ENCODE measurements at regions not wholly inside any gene's neighbourhood (a gene's known extent, or its start where the extent isn't known, plus 50 kb on each side); places are given as distances from the start of the nearest gene placed in this dataset.

GRCh38 chr6:82741325-82741995, 324.2 kb downstream of the UBE3D start:
- intact Hi-C loops (cut with micrococcal nuclease), result no loop called here
- DNase-seq, result no peak
- Histone ChIP-seq H3K79me2 (ENCODE audit: insufficient read depth, low read length) (no peaks in the 10 kb centered on the region), H3K9me3 (replicated peaks in 1 of 2; ENCODE audit: control insufficient read depth in 1 of 2, insufficient read depth in 1 of 2, low read length in 2 of 2) (no peaks in the 10 kb centered on the region), H3K9ac (ENCODE audit: insufficient read depth, low read length, poor library complexity, severe bottlenecking) (no peak overlapping the region), H3K36me3 (replicated peaks in 1 of 2; ENCODE audit: control insufficient read depth in 1 of 2, insufficient read depth in 2 of 2, low read length in 2 of 2) (no peaks in the 10 kb centered on the region), H3K27me3 (ENCODE audit: control insufficient read depth in 2 of 2, insufficient read depth in 2 of 2, low read length in 2 of 2) (no peaks in the 10 kb centered on the region), H4K20me1 (ENCODE audit: insufficient read depth, low read length) (no peaks in the 10 kb centered on the region), H3K4me2 (replicated peaks; ENCODE audit: extremely low read depth, low read length, poor library complexity, severe bottlenecking) (no peak overlapping the region), H2AFZ (ENCODE audit: insufficient read depth, low read depth, low read length, poor library complexity, severe bottlenecking) (no peak overlapping the region), H3K27ac (ENCODE audit: low read depth in 1 of 2, low read length in 2 of 2) (no peak overlapping the region), H3K4me1 (ENCODE audit: control insufficient read depth in 1 of 2, insufficient read depth in 2 of 2, low read length in 2 of 2) (no peaks in the 10 kb centered on the region), H3K4me3 (replicated peaks in 1 of 3; ENCODE audit: low read depth in 2 of 3, low read length in 3 of 3) (no peak overlapping the region)
- peak overlapping the region in 1 of 7 donors; percentile 30 for H3K27ac Mint-ChIP-seq
- no peak for TF ChIP-seq CTCF (IDR thresholded peaks at IDR 0.05)
- H3K4me1 Mint-ChIP-seq, result no peaks in the 10 kb centered on the region
- H3K27me3 Mint-ChIP-seq (ENCODE audit: low read depth in 3 of 3), result peaks cover 0 to 12% (median 5%) of the 10 kb centered on the region in 3 donors
- no peak overlapping the region for H3K4me3 Mint-ChIP-seq
- peaks cover 0 to 4% (median 0%) of the 10 kb centered on the region in 7 donors for H3K9me3 Mint-ChIP-seq
- no peaks in the 10 kb centered on the region for H3K36me3 Mint-ChIP-seq
- WGBS (ENCODE audit: insufficient coverage), result no CpG with 5 or more reads among the region's 1 CpG

- H3K27me3 ChIP-seq (ENCODE audit: control insufficient read depth in 2 of 2, insufficient read depth in 2 of 2, low read length in 2 of 2), result no peaks in the 10 kb centered on the region
- Mint-ChIP-seq H3K9me3 (peaks cover 0 to 4% (median 0%) of the 10 kb centered on the region in 7 donors), H3K27me3 (ENCODE audit: low read depth in 3 of 3) (peaks cover 0 to 12% (median 5%) of the 10 kb centered on the region in 3 donors), H3K4me3 (no peak overlapping the region), H3K27ac (peak overlapping the region in 1 of 7 donors; percentile 30), H3K36me3 (no peaks in the 10 kb centered on the region), H3K4me1 (no peaks in the 10 kb centered on the region)
- no peaks in the 10 kb centered on the region for H3K36me3 ChIP-seq (replicated peaks in 1 of 2; ENCODE audit: control insufficient read depth in 1 of 2, insufficient read depth in 2 of 2, low read length in 2 of 2)
- H2AFZ ChIP-seq (ENCODE audit: insufficient read depth, low read depth, low read length, poor library complexity, severe bottlenecking), result no peak overlapping the region
- no peaks in the 10 kb centered on the region for H3K9me3 ChIP-seq (replicated peaks in 1 of 2; ENCODE audit: control insufficient read depth in 1 of 2, insufficient read depth in 1 of 2, low read length in 2 of 2)
- intact Hi-C loops (cut with micrococcal nuclease), result no loop called here
- DNase-seq, result no peak
- H4K20me1 ChIP-seq (ENCODE audit: insufficient read depth, low read length), result no peaks in the 10 kb centered on the region
- H3K27ac ChIP-seq (ENCODE audit: low read depth in 1 of 2, low read length in 2 of 2), result no peak overlapping the region
- H3K4me3 ChIP-seq (replicated peaks in 1 of 3; ENCODE audit: low read depth in 2 of 3, low read length in 3 of 3), result no peak overlapping the region
- no peak overlapping the region for H3K9ac ChIP-seq (ENCODE audit: insufficient read depth, low read length, poor library complexity, severe bottlenecking)
- no peak for TF ChIP-seq CTCF (IDR thresholded peaks at IDR 0.05)
- 81% methylated on average over 3 of the region's 3 CpGs for WGBS (ENCODE audit: insufficient coverage)
- no peaks in the 10 kb centered on the region for H3K4me1 ChIP-seq (ENCODE audit: control insufficient read depth in 1 of 2, insufficient read depth in 2 of 2, low read length in 2 of 2)
- no peak overlapping the region for H3K4me2 ChIP-seq (replicated peaks; ENCODE audit: extremely low read depth, low read length, poor library complexity, severe bottlenecking)
- H3K79me2 ChIP-seq (ENCODE audit: insufficient read depth, low read length), result no peaks in the 10 kb centered on the region
Observed at GRCh38 chr6:82741996-82742385, 323.6 kb downstream of the UBE3D start.
